Fibroblast of lung (primary cell): ENCODE measurements at regions not wholly inside any gene's neighbourhood (a gene's known extent, or its start where the extent isn't known, plus 50 kb on each side); places are given as distances from the start of the nearest gene placed in this dataset.

Experiments used
- CTCF ChIP-seq, 2 donors: IDR thresholded peaks in 1 of 2; conservative IDR thresholded peaks in 1 of 2; 1 replicate in 1 of 2; 2 replicates in 1 of 2; pipeline ENCODE4 v1.5.1; 2011 to 2012; ENCODE audit warnings: low read length in 2 of 2, control low read depth in 1 of 2, inconsistent platforms in 1 of 2, low read depth in 1 of 2, mild to moderate bottlenecking in 1 of 2
- EZH2 ChIP-seq: IDR thresholded peaks from 2 replicates; pipeline ENCODE4 v1.5.1; 2012; ENCODE audit warnings: low read length, control low read depth, mild to moderate bottlenecking; ENCODE audit errors: missing control alignments

DNA sequence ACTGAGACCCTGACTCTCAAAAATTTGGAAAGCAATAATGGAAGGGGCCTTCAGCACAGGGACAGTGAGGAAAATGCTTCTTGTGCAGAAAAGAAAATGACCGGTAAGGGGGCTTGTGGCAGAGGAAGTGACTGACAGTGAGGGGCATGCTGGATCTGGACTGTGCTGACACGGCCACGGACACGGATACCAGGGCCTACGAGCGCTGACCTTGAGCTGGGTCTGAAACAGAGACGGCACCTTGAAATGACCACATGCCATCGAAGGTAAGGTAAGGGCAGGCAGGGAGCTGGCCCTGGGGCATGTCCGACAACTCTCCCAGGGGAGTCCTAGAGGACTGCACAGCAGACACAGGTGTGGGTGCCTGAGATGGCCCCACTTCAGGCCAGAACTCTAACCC, 182.1 kb downstream of the RHOU start:
- TF ChIP-seq CTCF (conservative IDR thresholded peaks at IDR 0.05 in 1 of 2, IDR thresholded peaks at IDR 0.05 in 1 of 2; ENCODE audit: low read depth in 1 of 2, low read length in 2 of 2), result no peak
- TF ChIP-seq EZH2, result no peak
